ENCODE measurements at regions not wholly inside any gene's neighbourhood (a gene's known extent, or its start where the extent isn't known, plus 50 kb on each side); places are given as distances from the start of the nearest gene placed in this dataset.

DNA sequence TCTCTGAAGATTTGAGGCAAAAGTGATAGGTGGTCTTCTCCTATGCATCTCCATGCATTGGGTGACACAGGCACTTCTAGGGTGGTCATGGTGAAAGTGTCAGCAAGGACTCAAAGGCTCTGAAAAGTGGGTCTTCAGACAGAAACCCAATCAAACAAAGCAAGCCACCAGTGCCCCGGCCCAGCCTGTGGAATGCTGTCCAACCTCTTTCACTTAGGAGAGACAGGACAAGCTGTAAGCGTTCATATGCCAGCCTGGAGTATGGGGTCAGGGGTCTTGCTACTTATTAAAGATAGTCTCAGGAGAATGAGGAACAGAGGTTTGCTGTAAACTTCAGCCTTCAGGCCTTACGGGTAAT, 324.5 kb downstream of the GADD45G start:
- ChIA-PET POLR2A (no interaction called here), CTCF (interaction anchor here (0.7 kb wide), 1 partner anchor 17 kb away, joined by 5 read pairs; no protein-coding TSS in a partner anchor)
- Mint-ChIP-seq H3K27ac (ENCODE audit: low read depth, unreplicated experiment) (no peak overlapping the region), H3K27me3 (ENCODE audit: insufficient read depth, unreplicated experiment) (peaks cover 42% of the 10 kb centered on the region), H3K36me3 (ENCODE audit: insufficient read depth, unreplicated experiment) (no peaks in the 10 kb centered on the region), H3K4me1 (ENCODE audit: insufficient read depth, unreplicated experiment) (peaks cover 10% of the 10 kb centered on the region), H3K9me3 (ENCODE audit: unreplicated experiment) (no peaks in the 10 kb centered on the region), H3K4me3 (ENCODE audit: unreplicated experiment) (no peak overlapping the region)
- no TSS peak for BruUV-seq (replicated peaks)
- intact Hi-C loops (cut with micrococcal nuclease): no loop called here
- no peak for DNase-seq (ENCODE audit: unreplicated experiment)
- no peak for TF ChIP-seq CTCF (IDR thresholded peaks at IDR 0.05; ENCODE audit: unreplicated experiment)

DNA sequence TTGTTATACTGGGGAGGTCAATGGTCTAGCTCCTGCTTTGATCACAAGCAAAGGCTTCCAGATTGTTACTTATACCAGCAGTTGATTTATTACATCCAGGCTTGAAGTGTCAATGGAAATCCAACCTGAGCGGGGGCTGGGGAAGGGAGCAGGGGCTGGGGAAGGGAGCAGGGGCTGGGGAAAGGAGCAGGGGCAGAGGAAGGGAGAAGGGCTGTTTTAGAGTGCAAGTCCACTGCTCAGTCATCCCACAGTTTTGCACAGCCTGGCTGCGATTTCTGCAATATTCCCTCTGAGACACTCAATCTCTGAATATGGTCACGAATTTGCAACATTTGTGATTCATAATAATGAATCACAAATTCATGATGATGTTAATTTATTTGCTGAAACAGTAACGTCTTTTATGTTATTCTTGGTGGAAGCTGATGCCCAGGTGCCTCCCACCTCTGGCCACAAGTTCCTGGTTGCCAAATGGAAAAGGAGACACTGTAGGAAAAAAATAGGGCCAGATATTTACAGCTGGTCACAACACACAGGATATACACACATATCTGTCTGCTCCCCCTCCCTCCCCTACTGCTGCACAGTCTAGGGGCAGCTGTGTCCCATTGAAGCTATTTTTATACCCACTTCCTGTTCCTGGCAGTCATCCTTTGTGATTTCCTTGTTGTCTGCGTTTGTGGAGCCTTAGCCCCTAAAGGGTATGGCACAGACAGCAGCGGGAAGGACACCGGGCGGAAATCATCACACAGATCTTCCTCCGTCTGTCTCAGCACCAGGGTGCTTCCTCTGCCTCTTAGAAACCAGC, 325.1 kb downstream of the GADD45G start:
- no TSS peak for BruUV-seq (replicated peaks)
- intact Hi-C loops (cut with micrococcal nuclease): no loop called here
- no peak for TF ChIP-seq CTCF (IDR thresholded peaks at IDR 0.05; ENCODE audit: unreplicated experiment)
- ChIA-PET POLR2A (no interaction called here), CTCF (interaction anchor here (0.7 kb wide), 1 partner anchor 17 kb away, joined by 5 read pairs; no protein-coding TSS in a partner anchor)
- H3K27me3 Mint-ChIP-seq (ENCODE audit: insufficient read depth, unreplicated experiment): peaks cover 47% of the 10 kb centered on the region
- H3K4me3 Mint-ChIP-seq (ENCODE audit: unreplicated experiment): no peak overlapping the region
- no peaks in the 10 kb centered on the region for H3K9me3 Mint-ChIP-seq (ENCODE audit: unreplicated experiment)
- peak; percentile 28 for DNase-seq (ENCODE audit: unreplicated experiment)
- H3K27ac Mint-ChIP-seq (ENCODE audit: low read depth, unreplicated experiment): no peak overlapping the region
- H3K4me1 Mint-ChIP-seq (ENCODE audit: insufficient read depth, unreplicated experiment): peaks cover 10% of the 10 kb centered on the region
- H3K36me3 Mint-ChIP-seq (ENCODE audit: insufficient read depth, unreplicated experiment): no peaks in the 10 kb centered on the region

GRCh38 chr9:89933578-89933977, 328.8 kb downstream of the GADD45G start:
- no peak overlapping the region for H3K4me3 Mint-ChIP-seq (ENCODE audit: unreplicated experiment)
- no peak for DNase-seq (ENCODE audit: unreplicated experiment)
- intact Hi-C loops (cut with micrococcal nuclease): no loop called here
- no peaks in the 10 kb centered on the region for H3K9me3 Mint-ChIP-seq (ENCODE audit: unreplicated experiment)
- ChIA-PET CTCF (interaction anchor here (1.0 kb wide), 1 partner anchor 937 kb away, joined by 3 read pairs; no protein-coding TSS in a partner anchor), POLR2A (no interaction called here)
- peaks cover 57% of the 10 kb centered on the region for H3K27me3 Mint-ChIP-seq (ENCODE audit: insufficient read depth, unreplicated experiment)
- H3K36me3 Mint-ChIP-seq (ENCODE audit: insufficient read depth, unreplicated experiment): no peaks in the 10 kb centered on the region
- no peak for TF ChIP-seq CTCF (IDR thresholded peaks at IDR 0.05; ENCODE audit: unreplicated experiment)
- peaks cover 10% of the 10 kb centered on the region for H3K4me1 Mint-ChIP-seq (ENCODE audit: insufficient read depth, unreplicated experiment)
- no TSS peak for BruUV-seq (replicated peaks)
- no peak overlapping the region for H3K27ac Mint-ChIP-seq (ENCODE audit: low read depth, unreplicated experiment)

- intact Hi-C loops (cut with micrococcal nuclease): no loop called here
- Mint-ChIP-seq H3K36me3 (ENCODE audit: insufficient read depth, unreplicated experiment) (no peaks in the 10 kb centered on the region), H3K4me1 (ENCODE audit: insufficient read depth, unreplicated experiment) (peaks cover 1% of the 10 kb centered on the region), H3K4me3 (ENCODE audit: unreplicated experiment) (no peak overlapping the region), H3K27ac (ENCODE audit: low read depth, unreplicated experiment) (no peak overlapping the region), H3K9me3 (ENCODE audit: unreplicated experiment) (no peaks in the 10 kb centered on the region), H3K27me3 (ENCODE audit: insufficient read depth, unreplicated experiment) (peaks cover 72% of the 10 kb centered on the region)
- BruUV-seq (replicated peaks): no TSS peak
- POLR2A ChIA-PET: no interaction called here
- DNase-seq (ENCODE audit: unreplicated experiment): no peak
- TF ChIP-seq CTCF (IDR thresholded peaks at IDR 0.05; ENCODE audit: unreplicated experiment): no peak
- CTCF ChIA-PET: interaction anchor here (1.0 kb wide), 1 partner anchor 332 kb away, joined by 3 read pairs; no protein-coding TSS in a partner anchor
These were observed 330.3 kb downstream of the GADD45G start for GRCh38 chr9:89935115-89935514.

Measured in MCF 10A (cell line).